ENCODE measurements at regions not wholly inside any gene's neighbourhood (a gene's known extent, or its start where the extent isn't known, plus 50 kb on each side); places are given as distances from the start of the nearest gene placed in this dataset.

GRCh38 chr2:240208631-240209211 is 68.3 kb upstream of the OTOS start:
- DNase-seq (ENCODE audit: extremely low read depth, low read depth): no peak
- no peak overlapping the region for H3K4me3 ChIP-seq (replicated peaks; ENCODE audit: low read depth, low read length)
- no peak for TF ChIP-seq CTCF (IDR thresholded peaks at IDR 0.05; ENCODE audit: low read depth, low read length, missing control alignments)

GRCh38 chr2:240209493-240209892 is 69.0 kb upstream of the OTOS start:
- no peak overlapping the region for H3K4me3 ChIP-seq (replicated peaks; ENCODE audit: low read depth, low read length)
- no peak for DNase-seq (ENCODE audit: extremely low read depth, low read depth)
- TF ChIP-seq CTCF (IDR thresholded peaks at IDR 0.05; ENCODE audit: low read depth, low read length, missing control alignments): no peak

GRCh38 chr2:240210198-240210965 is 69.9 kb upstream of the OTOS start:
- H3K4me3 ChIP-seq (replicated peaks; ENCODE audit: low read depth, low read length): no peak overlapping the region
- no peak for TF ChIP-seq CTCF (IDR thresholded peaks at IDR 0.05; ENCODE audit: low read depth, low read length, missing control alignments)
- DNase-seq (ENCODE audit: extremely low read depth, low read depth): no peak

GRCh38 chr2:240211096-240211495 is 70.6 kb upstream of the OTOS start:
- no peak for DNase-seq (ENCODE audit: extremely low read depth, low read depth)
- no peak for TF ChIP-seq CTCF (IDR thresholded peaks at IDR 0.05; ENCODE audit: low read depth, low read length, missing control alignments)
- H3K4me3 ChIP-seq (replicated peaks; ENCODE audit: low read depth, low read length): no peak overlapping the region

GRCh38 chr2:240211598-240212424 is 71.4 kb upstream of the OTOS start:
- H3K4me3 ChIP-seq (replicated peaks; ENCODE audit: low read depth, low read length): no peak overlapping the region
- TF ChIP-seq CTCF (IDR thresholded peaks at IDR 0.05; ENCODE audit: low read depth, low read length, missing control alignments): no peak
- no peak for DNase-seq (ENCODE audit: extremely low read depth, low read depth)

DNA sequence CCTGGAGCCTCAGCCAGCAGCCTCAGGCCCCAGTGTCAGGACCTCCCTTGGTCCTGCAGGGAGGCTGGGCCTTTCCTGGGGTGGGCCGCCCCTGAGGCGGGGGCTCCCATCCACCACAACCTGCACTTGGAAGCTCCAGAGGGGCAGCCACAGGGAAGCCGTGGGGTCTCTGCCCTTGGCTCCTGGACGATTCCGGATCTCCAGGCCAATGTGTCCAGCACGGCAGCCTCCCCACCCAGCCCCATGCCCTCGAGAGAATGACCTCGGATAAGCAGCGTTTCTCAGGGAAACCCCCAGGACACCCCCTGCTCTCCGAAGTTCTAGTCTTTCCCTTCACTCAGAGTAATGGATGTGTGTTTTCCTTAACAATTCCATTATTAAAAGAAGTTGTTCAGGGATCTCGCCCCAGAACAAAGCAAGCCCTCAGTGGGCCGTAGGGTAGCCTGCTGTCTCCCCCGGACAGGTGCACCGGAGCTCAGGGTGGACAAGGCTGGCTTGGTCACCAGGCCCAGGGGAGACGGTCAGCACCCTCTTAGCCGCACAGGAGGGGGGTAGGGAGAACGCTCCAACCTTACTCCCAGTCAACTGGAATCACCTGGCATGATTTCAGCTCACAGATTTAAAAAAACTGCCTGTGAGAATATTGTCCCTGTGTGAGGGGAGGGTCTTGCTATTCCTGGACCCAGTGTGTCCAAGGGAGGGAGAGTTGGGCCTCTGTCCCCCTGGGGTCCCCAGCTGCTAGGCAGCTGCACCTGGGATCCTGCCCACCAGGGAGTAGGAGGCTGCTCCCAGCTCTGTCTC is 72.2 kb upstream of the OTOS start:
- H3K4me3 ChIP-seq (replicated peaks; ENCODE audit: low read depth, low read length): no peak overlapping the region
- no peak for TF ChIP-seq CTCF (IDR thresholded peaks at IDR 0.05; ENCODE audit: low read depth, low read length, missing control alignments)
- no peak for DNase-seq (ENCODE audit: extremely low read depth, low read depth)
